WTC11 (cell line): ENCODE measurements at regions not wholly inside any gene's neighbourhood (a gene's known extent, or its start where the extent isn't known, plus 50 kb on each side); places are given as distances from the start of the nearest gene placed in this dataset.

Experiments
- ATAC-seq: fragments of 200-7000 bp; cut with Tn5 transposase; 2 replicates; pipeline ENCODE4 v1.10.0; 2021; ENCODE audit warnings: mild to moderate bottlenecking, moderate library complexity
- CTCF ChIA-PET: fragments of 300-600 bp; sonication (Branson Sonifier 250); formaldehyde crosslinking; loops from one replicate; lab custom pipeline; 2021; ENCODE audit warnings: antibody characterized with exemption; lab: Charles Lee
- POLR2A ChIA-PET: fragments of 350-600 bp; sonication (Branson Sonifier 250); formaldehyde crosslinking; loops from one replicate; lab custom pipeline; 2021; ENCODE audit warnings: antibody characterized with exemption; lab: Charles Lee
- DNase-seq: peaks from one replicate; pipeline ENCODE4 v3.0.0; 2021; ENCODE audit warnings: low spot score
- H3K27ac Mint-ChIP-seq: 2 replicates; pipeline ENCODE4 v1.8.0; 2021; ENCODE audit warnings: mixed read lengths
- H3K27me3 Mint-ChIP-seq: 2 replicates; pipeline ENCODE4 v1.8.0; 2021; ENCODE audit warnings: low read depth, mild to moderate bottlenecking, moderate library complexity, mixed read lengths
- H3K36me3 Mint-ChIP-seq: 2 replicates; pipeline ENCODE4 v1.8.0; 2021; ENCODE audit warnings: mixed read lengths
- H3K4me1 Mint-ChIP-seq: 2 replicates; pipeline ENCODE4 v1.8.0; 2022; ENCODE audit warnings: mixed read lengths
- H3K4me3 Mint-ChIP-seq: 2 replicates; pipeline ENCODE4 v1.8.0; 2021; ENCODE audit warnings: mild to moderate bottlenecking, moderate library complexity, mixed read lengths
- H3K9me3 Mint-ChIP-seq: 2 replicates; pipeline ENCODE4 v1.8.0; 2021; ENCODE audit warnings: mixed read lengths
- ESRRA ChIP-seq: sonication (generic); formaldehyde crosslinking; IDR thresholded peaks from 2 replicates; pipeline ENCODE4 v1.8.1; 2022; ENCODE audit warnings: mild to moderate bottlenecking, missing genetic modification reagents, borderline replicate concordance
- FOXJ3 ChIP-seq: sonication (generic); formaldehyde crosslinking; IDR thresholded peaks from 2 replicates; pipeline ENCODE4 v1.9.0; 2021; ENCODE audit warnings: missing genetic modification reagents, mild to moderate bottlenecking, borderline replicate concordance
- FOXK1 ChIP-seq: sonication (generic); formaldehyde crosslinking; IDR thresholded peaks from 2 replicates; pipeline ENCODE4 v1.8.0; 2022; ENCODE audit warnings: mild to moderate bottlenecking, moderate library complexity, missing genetic modification reagents
- GABPB1 ChIP-seq: sonication (generic); formaldehyde crosslinking; IDR thresholded peaks from 2 replicates; pipeline ENCODE4 v1.8.1; 2023; ENCODE audit warnings: mild to moderate bottlenecking, missing genetic modification reagents
- KAT7 ChIP-seq: sonication (generic); formaldehyde crosslinking; IDR thresholded peaks from 2 replicates; pipeline ENCODE4 v1.8.1; 2023; ENCODE audit warnings: missing genetic modification reagents, mild to moderate bottlenecking, borderline replicate concordance
- NR2C2 ChIP-seq: sonication (generic); formaldehyde crosslinking; IDR thresholded peaks from 2 replicates; pipeline ENCODE4 v1.8.0; 2022; ENCODE audit warnings: mild to moderate bottlenecking, missing genetic modification reagents
- NR3C1 ChIP-seq: sonication (generic); formaldehyde crosslinking; conservative IDR thresholded peaks from 2 replicates; pipeline ENCODE4 v1.8.1; 2023; ENCODE audit warnings: low read depth, mild to moderate bottlenecking, missing genetic modification reagents
- SMAD4 ChIP-seq: sonication (generic); formaldehyde crosslinking; IDR thresholded peaks from 2 replicates; pipeline ENCODE4 v1.8.0; 2022; ENCODE audit warnings: mild to moderate bottlenecking, missing genetic modification reagents
- TEAD1 ChIP-seq: sonication (generic); formaldehyde crosslinking; IDR thresholded peaks from 2 replicates; pipeline ENCODE4 v1.8.0; 2022; ENCODE audit warnings: mild to moderate bottlenecking, missing genetic modification reagents
- ZNF121 ChIP-seq: sonication (generic); formaldehyde crosslinking; IDR thresholded peaks from 2 replicates; pipeline ENCODE4 v1.8.0; 2023; ENCODE audit warnings: missing genetic modification reagents
- ZNF138 ChIP-seq: sonication (generic); formaldehyde crosslinking; conservative IDR thresholded peaks from 2 replicates; pipeline ENCODE4 v1.8.1; 2022; ENCODE audit warnings: mild to moderate bottlenecking, moderate library complexity, missing genetic modification reagents
- ZNF219 ChIP-seq: sonication (generic); formaldehyde crosslinking; IDR thresholded peaks from 2 replicates; pipeline ENCODE4 v1.8.0; 2023; ENCODE audit warnings: missing genetic modification reagents, mild to moderate bottlenecking, borderline replicate concordance
- ZNF263 ChIP-seq: sonication (generic); formaldehyde crosslinking; IDR thresholded peaks from 2 replicates; pipeline ENCODE4 v1.8.1; 2022; ENCODE audit warnings: low read depth, mild to moderate bottlenecking, moderate library complexity, missing genetic modification reagents
- ZNF317 ChIP-seq: sonication (generic); formaldehyde crosslinking; IDR thresholded peaks from 2 replicates; pipeline ENCODE4 v1.8.1; 2023; ENCODE audit warnings: low read depth, mild to moderate bottlenecking, moderate library complexity, missing genetic modification reagents, borderline replicate concordance
- ZNF396 ChIP-seq: fragments of 250-450 bp; sonication (Bioruptor Pico); IDR thresholded peaks from 2 replicates; pipeline ENCODE4 v1.8.0; 2021; ENCODE audit warnings: mild to moderate bottlenecking, moderate library complexity, borderline replicate concordance
- ZNF423 ChIP-seq: fragments of 250-450 bp; sonication (Bioruptor Pico); IDR thresholded peaks from 2 replicates; pipeline ENCODE4 v2.1.2; 2022; ENCODE audit warnings: mild to moderate bottlenecking, moderate library complexity
- TF ChIP-seq, protein P1 (sequence below): sonication (generic); formaldehyde crosslinking; IDR thresholded peaks from 2 replicates; pipeline ENCODE4 v1.8.0; 2022; ENCODE audit warnings: mild to moderate bottlenecking, missing genetic modification reagents
- TF ChIP-seq, protein P2 (sequence below): sonication (generic); formaldehyde crosslinking; IDR thresholded peaks from 2 replicates; pipeline ENCODE4 v1.8.0; 2023; ENCODE audit warnings: missing genetic modification reagents
- TF ChIP-seq, protein P3 (sequence below): fragments of 250-450 bp; sonication (Bioruptor Pico); IDR thresholded peaks from 2 replicates; pipeline ENCODE4 v2.1.2; 2022; ENCODE audit warnings: mild to moderate bottlenecking, moderate library complexity
- TF ChIP-seq, protein P4 (sequence below): sonication (generic); formaldehyde crosslinking; IDR thresholded peaks from 2 replicates; pipeline ENCODE4 v1.8.1; 2022; ENCODE audit warnings: low read depth, mild to moderate bottlenecking, moderate library complexity, missing genetic modification reagents, borderline replicate concordance
- TF ChIP-seq, protein P5 (sequence below): sonication (generic); formaldehyde crosslinking; conservative IDR thresholded peaks from 2 replicates; pipeline ENCODE4 v1.8.1; 2022; ENCODE audit warnings: mild to moderate bottlenecking, missing genetic modification reagents
- TF ChIP-seq, protein P6 (sequence below): sonication (generic); formaldehyde crosslinking; IDR thresholded peaks from 2 replicates; pipeline ENCODE4 v1.8.0; 2023; ENCODE audit warnings: mild to moderate bottlenecking, missing genetic modification reagents

DNA sequence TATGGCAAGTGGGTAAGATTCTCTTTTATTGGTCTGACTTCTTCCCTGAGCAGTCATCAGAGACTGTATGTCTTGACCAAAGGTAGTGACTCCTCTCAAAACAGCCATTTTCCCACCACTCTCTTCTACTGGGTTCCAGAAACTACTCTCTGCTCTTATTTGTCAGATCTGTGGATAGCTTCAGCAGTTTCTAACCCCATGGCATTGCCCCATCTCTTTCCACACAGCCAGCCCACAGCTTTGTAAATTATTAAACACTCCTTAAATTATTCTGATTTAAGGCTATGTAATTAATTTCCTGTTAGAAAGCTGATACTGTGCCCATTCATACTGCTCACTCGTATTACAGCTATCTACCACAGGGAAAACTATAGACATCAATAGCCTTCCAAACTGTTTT is 138.4 kb upstream of the CNR1 start:
- ChIA-PET CTCF (no interaction called here), POLR2A (no interaction called here)
- no peak for ATAC-seq
- Mint-ChIP-seq H3K9me3 (no peaks in the 10 kb centered on the region; the same call in 1 of the 2 replicates), H3K4me3 (no peak overlapping the region), H3K27ac (no peak overlapping the region), H3K36me3 (no peaks in the 10 kb centered on the region), H3K27me3 (no peaks in the 10 kb centered on the region), H3K4me1 (no peaks in the 10 kb centered on the region)
- DNase-seq: no peak
- no peak for TF ChIP-seq ZNF317
- TF ChIP-seq NR2C2 (CRISPR knock-in tag): no peak
- no peak for TF ChIP-seq FOXK1 (CRISPR knock-in tag)

DNA sequence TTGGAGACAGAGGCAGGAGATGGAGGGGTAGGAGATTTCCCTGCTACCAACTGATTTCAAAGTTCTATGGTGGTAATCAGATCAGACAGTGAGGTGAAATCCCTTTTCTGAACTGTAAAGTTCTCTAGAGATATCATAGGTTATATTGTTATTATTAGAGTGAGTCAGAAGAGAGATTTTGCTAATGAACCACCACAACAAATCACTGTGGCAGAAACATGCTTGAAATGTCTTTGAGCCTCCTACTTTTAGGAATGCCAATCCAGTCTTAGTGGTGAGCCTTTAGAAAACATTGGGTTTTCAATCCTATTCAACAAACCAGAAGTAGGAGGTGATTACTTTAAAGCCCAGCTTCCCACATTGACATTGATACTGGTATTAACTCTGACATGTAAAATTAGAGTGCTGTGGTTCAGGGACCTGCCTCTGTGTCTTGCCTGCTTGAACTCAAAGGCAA is 136.7 kb upstream of the CNR1 start:
- H3K27ac Mint-ChIP-seq: no peak overlapping the region
- TF ChIP-seq, protein P1, sequence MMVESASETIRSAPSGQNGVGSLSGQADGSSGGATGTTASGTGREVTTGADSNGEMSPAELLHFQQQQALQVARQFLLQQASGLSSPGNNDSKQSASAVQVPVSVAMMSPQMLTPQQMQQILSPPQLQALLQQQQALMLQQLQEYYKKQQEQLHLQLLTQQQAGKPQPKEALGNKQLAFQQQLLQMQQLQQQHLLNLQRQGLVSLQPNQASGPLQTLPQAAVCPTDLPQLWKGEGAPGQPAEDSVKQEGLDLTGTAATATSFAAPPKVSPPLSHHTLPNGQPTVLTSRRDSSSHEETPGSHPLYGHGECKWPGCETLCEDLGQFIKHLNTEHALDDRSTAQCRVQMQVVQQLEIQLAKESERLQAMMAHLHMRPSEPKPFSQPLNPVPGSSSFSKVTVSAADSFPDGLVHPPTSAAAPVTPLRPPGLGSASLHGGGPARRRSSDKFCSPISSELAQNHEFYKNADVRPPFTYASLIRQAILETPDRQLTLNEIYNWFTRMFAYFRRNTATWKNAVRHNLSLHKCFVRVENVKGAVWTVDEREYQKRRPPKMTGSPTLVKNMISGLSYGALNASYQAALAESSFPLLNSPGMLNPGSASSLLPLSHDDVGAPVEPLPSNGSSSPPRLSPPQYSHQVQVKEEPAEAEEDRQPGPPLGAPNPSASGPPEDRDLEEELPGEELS (CRISPR knock-in tag): no peak
- TF ChIP-seq TEAD1 (CRISPR knock-in tag) (no peak), ESRRA (CRISPR knock-in tag) (no peak), ZNF396 (no peak), ZNF219 (CRISPR knock-in tag) (no peak), FOXJ3 (CRISPR knock-in tag) (no peak), SMAD4 (CRISPR knock-in tag) (no peak)
- TF ChIP-seq, protein P2, sequence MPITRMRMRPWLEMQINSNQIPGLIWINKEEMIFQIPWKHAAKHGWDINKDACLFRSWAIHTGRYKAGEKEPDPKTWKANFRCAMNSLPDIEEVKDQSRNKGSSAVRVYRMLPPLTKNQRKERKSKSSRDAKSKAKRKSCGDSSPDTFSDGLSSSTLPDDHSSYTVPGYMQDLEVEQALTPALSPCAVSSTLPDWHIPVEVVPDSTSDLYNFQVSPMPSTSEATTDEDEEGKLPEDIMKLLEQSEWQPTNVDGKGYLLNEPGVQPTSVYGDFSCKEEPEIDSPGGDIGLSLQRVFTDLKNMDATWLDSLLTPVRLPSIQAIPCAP (CRISPR knock-in tag): no peak
- TF ChIP-seq, protein P3, sequence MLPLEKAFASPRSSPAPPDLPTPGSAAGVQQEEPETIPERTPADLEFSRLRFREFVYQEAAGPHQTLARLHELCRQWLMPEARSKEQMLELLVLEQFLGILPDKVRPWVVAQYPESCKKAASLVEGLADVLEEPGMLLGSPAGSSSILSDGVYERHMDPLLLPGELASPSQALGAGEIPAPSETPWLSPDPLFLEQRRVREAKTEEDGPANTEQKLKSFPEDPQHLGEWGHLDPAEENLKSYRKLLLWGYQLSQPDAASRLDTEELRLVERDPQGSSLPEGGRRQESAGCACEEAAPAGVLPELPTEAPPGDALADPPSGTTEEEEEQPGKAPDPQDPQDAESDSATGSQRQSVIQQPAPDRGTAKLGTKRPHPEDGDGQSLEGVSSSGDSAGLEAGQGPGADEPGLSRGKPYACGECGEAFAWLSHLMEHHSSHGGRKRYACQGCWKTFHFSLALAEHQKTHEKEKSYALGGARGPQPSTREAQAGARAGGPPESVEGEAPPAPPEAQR (CRISPR knock-in tag): no peak
- TF ChIP-seq, protein P4, sequence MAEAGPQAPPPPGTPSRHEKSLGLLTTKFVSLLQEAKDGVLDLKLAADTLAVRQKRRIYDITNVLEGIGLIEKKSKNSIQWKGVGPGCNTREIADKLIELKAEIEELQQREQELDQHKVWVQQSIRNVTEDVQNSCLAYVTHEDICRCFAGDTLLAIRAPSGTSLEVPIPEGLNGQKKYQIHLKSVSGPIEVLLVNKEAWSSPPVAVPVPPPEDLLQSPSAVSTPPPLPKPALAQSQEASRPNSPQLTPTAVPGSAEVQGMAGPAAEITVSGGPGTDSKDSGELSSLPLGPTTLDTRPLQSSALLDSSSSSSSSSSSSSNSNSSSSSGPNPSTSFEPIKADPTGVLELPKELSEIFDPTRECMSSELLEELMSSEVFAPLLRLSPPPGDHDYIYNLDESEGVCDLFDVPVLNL (CRISPR knock-in tag): no peak
- TF ChIP-seq, all 79 proteins: peak for 0
- CTCF ChIA-PET: interaction anchor here (1.0 kb wide), 1 partner anchor 190 kb away, joined by 4 read pairs; no protein-coding TSS in a partner anchor
- H3K36me3 Mint-ChIP-seq: no peaks in the 10 kb centered on the region
- no peaks in the 10 kb centered on the region for H3K27me3 Mint-ChIP-seq
- peaks cover 4% of the 10 kb centered on the region; the same call in 1 of the 2 replicates for H3K4me1 Mint-ChIP-seq
- DNase-seq: no peak
- no peak for ATAC-seq
- no peak overlapping the region for H3K4me3 Mint-ChIP-seq
- POLR2A ChIA-PET: no interaction called here
- no peaks in the 10 kb centered on the region; the same call in 1 of the 2 replicates for H3K9me3 Mint-ChIP-seq

DNA sequence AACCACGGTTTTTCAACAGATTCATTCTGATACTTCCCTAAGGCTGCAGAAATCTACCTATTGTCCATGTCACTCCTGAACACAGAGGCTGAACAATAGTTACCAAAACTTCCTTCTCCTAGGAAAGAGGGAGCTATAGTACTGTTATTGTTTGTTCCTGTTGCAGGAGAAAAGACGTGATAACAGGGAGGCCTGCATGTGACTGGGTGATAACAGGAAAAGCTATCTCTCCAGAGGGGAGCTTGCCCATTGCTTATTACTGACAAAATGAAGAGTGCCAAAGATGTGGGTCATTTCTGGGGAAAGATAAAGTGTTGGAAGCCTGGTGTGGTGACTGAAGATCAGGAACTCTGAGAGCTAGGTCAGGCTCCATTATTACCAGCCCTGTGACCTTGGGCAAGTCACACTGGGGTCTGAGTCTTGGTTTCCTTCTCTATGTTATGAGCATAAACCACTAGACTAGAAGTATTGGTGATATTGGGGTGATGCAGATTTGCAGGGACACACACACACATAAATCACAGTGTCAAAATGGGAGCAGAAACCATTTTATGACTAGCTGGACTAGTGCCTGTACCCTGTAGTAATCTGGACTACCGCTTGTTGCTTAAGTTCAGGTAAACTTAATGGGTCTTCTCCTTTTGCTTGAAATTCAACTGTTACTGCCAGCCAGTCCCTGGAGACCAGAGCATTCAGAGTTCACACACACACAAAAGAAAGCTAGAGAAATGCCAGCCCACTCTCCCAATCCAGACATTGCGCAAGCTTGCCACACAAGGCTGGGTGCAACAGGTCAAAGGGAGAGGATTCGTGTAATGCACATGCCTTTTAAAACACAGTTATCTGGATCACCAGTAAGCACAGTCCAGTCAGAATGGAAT is 136.0 kb upstream of the CNR1 start:
- H3K4me1 Mint-ChIP-seq: peaks cover 9% of the 10 kb centered on the region
- ATAC-seq: no peak
- TF ChIP-seq, protein P5, sequence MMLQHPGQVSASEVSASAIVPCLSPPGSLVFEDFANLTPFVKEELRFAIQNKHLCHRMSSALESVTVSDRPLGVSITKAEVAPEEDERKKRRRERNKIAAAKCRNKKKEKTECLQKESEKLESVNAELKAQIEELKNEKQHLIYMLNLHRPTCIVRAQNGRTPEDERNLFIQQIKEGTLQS (CRISPR knock-in tag): no peak
- no peak for TF ChIP-seq NR3C1
- no peak for TF ChIP-seq ZNF138 (CRISPR knock-in tag)
- TF ChIP-seq GABPB1 (CRISPR knock-in tag): no peak
- TF ChIP-seq, protein P6, sequence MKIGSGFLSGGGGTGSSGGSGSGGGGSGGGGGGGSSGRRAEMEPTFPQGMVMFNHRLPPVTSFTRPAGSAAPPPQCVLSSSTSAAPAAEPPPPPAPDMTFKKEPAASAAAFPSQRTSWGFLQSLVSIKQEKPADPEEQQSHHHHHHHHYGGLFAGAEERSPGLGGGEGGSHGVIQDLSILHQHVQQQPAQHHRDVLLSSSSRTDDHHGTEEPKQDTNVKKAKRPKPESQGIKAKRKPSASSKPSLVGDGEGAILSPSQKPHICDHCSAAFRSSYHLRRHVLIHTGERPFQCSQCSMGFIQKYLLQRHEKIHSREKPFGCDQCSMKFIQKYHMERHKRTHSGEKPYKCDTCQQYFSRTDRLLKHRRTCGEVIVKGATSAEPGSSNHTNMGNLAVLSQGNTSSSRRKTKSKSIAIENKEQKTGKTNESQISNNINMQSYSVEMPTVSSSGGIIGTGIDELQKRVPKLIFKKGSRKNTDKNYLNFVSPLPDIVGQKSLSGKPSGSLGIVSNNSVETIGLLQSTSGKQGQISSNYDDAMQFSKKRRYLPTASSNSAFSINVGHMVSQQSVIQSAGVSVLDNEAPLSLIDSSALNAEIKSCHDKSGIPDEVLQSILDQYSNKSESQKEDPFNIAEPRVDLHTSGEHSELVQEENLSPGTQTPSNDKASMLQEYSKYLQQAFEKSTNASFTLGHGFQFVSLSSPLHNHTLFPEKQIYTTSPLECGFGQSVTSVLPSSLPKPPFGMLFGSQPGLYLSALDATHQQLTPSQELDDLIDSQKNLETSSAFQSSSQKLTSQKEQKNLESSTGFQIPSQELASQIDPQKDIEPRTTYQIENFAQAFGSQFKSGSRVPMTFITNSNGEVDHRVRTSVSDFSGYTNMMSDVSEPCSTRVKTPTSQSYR: no peak
- TF ChIP-seq ZNF263 (CRISPR knock-in tag): no peak
- TF ChIP-seq ZNF423 (CRISPR knock-in tag): no peak
- no peak for TF ChIP-seq ZNF121 (CRISPR knock-in tag)
- no peak for TF ChIP-seq KAT7 (CRISPR knock-in tag)

More for the DNA sequence above, 136.0 kb upstream of the CNR1 start:
- no peaks in the 10 kb centered on the region; the same call in 1 of the 2 replicates for H3K9me3 Mint-ChIP-seq
- no peak for DNase-seq
- H3K4me3 Mint-ChIP-seq: no peak overlapping the region
- ChIA-PET CTCF (interaction anchor here (1.0 kb wide), 1 partner anchor 191 kb away, joined by 4 read pairs; no protein-coding TSS in a partner anchor), POLR2A (no interaction called here)
- H3K27ac Mint-ChIP-seq: no peak overlapping the region
- no peaks in the 10 kb centered on the region for H3K36me3 Mint-ChIP-seq
- H3K27me3 Mint-ChIP-seq: no peaks in the 10 kb centered on the region
